Esophagus squamous epithelium (tissue), 4 donors: ENCODE measurements at regions not wholly inside any gene's neighbourhood (a gene's known extent, or its start where the extent isn't known, plus 50 kb on each side); places are given as distances from the start of the nearest gene placed in this dataset.

ENCODE experiments used
- POLR2A ChIP-seq, 4 donors: fragments of 450-650 bp; IDR thresholded peaks; one replicate each; pipeline ENCODE4 v1.6.1; 2017; ENCODE audit warnings: antibody characterized with exemption in 4 of 4, mild to moderate bottlenecking in 4 of 4, moderate library complexity in 3 of 4
- TF ChIP-seq, protein P1 (sequence below), 6 experiments: fragments of 450-650 bp in 4 of 6; fragments of 200-600 bp in 2 of 6; sonication (generic) in 2 of 6; IDR thresholded peaks; one replicate each; pipeline ENCODE4 v1.5.1; 2016 to 2019; ENCODE audit warnings: antibody characterized with exemption in 6 of 6, mild to moderate bottlenecking in 4 of 6, moderate library complexity in 4 of 6

DNA sequence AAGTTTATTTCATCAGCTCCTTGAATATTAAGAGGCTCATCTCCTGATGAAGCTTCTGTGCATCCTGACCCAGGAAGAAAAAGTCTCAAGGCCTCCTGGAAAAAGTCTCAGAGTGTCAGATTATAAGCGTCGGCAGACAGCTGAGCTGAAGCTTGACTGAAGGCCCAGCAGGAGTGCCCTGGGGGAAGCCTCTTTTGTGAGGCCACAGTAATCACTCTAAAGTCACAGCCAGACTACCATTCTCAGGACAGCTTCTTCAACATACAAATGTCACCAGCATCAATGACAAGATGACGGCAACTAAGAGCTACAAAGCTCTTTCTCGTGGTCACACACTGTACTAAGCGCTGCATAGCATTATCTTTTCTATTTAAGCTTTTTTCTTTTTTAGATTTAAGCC is 72.7 kb upstream of the LRRN1 start:
- TF ChIP-seq POLR2A (IDR thresholded peaks at IDR 0.05): no peak
- TF ChIP-seq, protein P1, sequence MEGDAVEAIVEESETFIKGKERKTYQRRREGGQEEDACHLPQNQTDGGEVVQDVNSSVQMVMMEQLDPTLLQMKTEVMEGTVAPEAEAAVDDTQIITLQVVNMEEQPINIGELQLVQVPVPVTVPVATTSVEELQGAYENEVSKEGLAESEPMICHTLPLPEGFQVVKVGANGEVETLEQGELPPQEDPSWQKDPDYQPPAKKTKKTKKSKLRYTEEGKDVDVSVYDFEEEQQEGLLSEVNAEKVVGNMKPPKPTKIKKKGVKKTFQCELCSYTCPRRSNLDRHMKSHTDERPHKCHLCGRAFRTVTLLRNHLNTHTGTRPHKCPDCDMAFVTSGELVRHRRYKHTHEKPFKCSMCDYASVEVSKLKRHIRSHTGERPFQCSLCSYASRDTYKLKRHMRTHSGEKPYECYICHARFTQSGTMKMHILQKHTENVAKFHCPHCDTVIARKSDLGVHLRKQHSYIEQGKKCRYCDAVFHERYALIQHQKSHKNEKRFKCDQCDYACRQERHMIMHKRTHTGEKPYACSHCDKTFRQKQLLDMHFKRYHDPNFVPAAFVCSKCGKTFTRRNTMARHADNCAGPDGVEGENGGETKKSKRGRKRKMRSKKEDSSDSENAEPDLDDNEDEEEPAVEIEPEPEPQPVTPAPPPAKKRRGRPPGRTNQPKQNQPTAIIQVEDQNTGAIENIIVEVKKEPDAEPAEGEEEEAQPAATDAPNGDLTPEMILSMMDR (IDR thresholded peaks at IDR 0.05): no peak
